ENCODE measurements at regions not wholly inside any gene's neighbourhood (a gene's known extent, or its start where the extent isn't known, plus 50 kb on each side); places are given as distances from the start of the nearest gene placed in this dataset.

DNA sequence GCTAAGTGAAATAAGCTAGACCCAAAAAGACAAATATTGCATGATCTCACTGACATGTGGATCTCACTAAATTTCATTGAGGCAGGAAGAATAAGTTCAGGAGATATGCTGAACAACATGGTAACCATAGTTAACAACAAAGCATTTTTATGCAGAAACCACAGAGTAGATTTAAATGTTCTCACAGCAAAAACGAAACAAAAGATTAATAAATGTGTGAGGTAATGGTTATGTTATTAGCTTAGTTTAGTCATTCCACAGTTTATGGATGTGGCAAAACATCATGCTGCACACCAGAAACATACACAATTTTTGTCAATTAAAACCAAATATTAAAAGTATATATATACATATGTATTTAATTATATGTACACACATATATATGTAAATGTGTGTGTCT is 765.8 kb downstream of the SLITRK5 start:
- TF ChIP-seq SUZ12 (IDR thresholded peaks at IDR 0.05; ENCODE audit: extremely low read depth, insufficient read depth, insufficient read length) (no peak), YY1 (IDR thresholded peaks at IDR 0.05; ENCODE audit: insufficient read depth, insufficient read length) (no peak)
